ENCODE measurements at regions not wholly inside any gene's neighbourhood (a gene's known extent, or its start where the extent isn't known, plus 50 kb on each side); places are given as distances from the start of the nearest gene placed in this dataset.

DNA sequence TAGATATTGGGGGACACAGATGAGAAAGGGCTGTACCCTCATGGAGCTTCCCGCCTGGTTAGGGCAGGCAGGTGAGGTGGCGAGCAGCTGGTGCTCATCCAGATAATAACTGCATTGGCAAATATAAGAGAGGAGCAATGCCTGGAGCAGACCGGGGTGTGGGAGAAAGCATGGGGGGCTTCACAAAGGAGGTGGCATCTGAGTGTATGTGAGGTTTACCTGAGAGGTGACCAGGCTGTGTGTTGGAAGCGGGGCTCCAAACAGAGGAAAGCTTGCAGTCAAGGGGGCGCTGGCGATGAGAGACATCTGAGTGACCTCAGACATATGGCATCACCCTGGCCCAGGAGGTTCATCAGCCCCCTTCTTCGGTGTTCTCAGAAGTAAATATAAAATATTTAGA lies 72.1 kb upstream of the PMEPA1 start:
- TF ChIP-seq POLR2A (IDR thresholded peaks at IDR 0.05; ENCODE audit: borderline replicate concordance, extremely low read depth, insufficient read depth, insufficient read length): no peak
- TF ChIP-seq, protein P1, sequence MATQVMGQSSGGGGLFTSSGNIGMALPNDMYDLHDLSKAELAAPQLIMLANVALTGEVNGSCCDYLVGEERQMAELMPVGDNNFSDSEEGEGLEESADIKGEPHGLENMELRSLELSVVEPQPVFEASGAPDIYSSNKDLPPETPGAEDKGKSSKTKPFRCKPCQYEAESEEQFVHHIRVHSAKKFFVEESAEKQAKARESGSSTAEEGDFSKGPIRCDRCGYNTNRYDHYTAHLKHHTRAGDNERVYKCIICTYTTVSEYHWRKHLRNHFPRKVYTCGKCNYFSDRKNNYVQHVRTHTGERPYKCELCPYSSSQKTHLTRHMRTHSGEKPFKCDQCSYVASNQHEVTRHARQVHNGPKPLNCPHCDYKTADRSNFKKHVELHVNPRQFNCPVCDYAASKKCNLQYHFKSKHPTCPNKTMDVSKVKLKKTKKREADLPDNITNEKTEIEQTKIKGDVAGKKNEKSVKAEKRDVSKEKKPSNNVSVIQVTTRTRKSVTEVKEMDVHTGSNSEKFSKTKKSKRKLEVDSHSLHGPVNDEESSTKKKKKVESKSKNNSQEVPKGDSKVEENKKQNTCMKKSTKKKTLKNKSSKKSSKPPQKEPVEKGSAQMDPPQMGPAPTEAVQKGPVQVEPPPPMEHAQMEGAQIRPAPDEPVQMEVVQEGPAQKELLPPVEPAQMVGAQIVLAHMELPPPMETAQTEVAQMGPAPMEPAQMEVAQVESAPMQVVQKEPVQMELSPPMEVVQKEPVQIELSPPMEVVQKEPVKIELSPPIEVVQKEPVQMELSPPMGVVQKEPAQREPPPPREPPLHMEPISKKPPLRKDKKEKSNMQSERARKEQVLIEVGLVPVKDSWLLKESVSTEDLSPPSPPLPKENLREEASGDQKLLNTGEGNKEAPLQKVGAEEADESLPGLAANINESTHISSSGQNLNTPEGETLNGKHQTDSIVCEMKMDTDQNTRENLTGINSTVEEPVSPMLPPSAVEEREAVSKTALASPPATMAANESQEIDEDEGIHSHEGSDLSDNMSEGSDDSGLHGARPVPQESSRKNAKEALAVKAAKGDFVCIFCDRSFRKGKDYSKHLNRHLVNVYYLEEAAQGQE (IDR thresholded peaks at IDR 0.05; ENCODE audit: low read depth): no peak

All from HCT116 (cell line).